ENCODE measurements at regions not wholly inside any gene's neighbourhood (a gene's known extent, or its start where the extent isn't known, plus 50 kb on each side); places are given as distances from the start of the nearest gene placed in this dataset.

GRCh38 chr9:105828171-105828570 lies 133.8 kb downstream of the TMEM38B start:
- TF ChIP-seq YY1 (IDR thresholded peaks at IDR 0.05; ENCODE audit: low read depth) = no peak
- TF ChIP-seq MAX (IDR thresholded peaks at IDR 0.05) = no peak
- TF ChIP-seq TCF12 (IDR thresholded peaks at IDR 0.05; ENCODE audit: low read depth) = no peak
- TF ChIP-seq TAF1 (IDR thresholded peaks at IDR 0.05; ENCODE audit: low read depth) = no peak
- no peak for TF ChIP-seq CEBPB (IDR thresholded peaks at IDR 0.05)
- TF ChIP-seq EGR1 (IDR thresholded peaks at IDR 0.05) = no peak
- no peak for TF ChIP-seq FOXM1 (IDR thresholded peaks at IDR 0.05; ENCODE audit: borderline replicate concordance, low read depth)
- TF ChIP-seq USF1 (IDR thresholded peaks at IDR 0.05) = no peak

GRCh38 chr9:105828596-105829213 lies 134.4 kb downstream of the TMEM38B start:
- TF ChIP-seq REST (IDR thresholded peaks at IDR 0.05; ENCODE audit: low read depth) (no peak), CREB1 (IDR thresholded peaks at IDR 0.05; ENCODE audit: low read depth) (no peak), NFIC (IDR thresholded peaks at IDR 0.05) (no peak), ZBTB7A (IDR thresholded peaks at IDR 0.05; ENCODE audit: low read depth) (no peak), FOXM1 (IDR thresholded peaks at IDR 0.05; ENCODE audit: borderline replicate concordance, low read depth) (no peak), TEAD4 (IDR thresholded peaks at IDR 0.05) (no peak), TAF1 (IDR thresholded peaks at IDR 0.05; ENCODE audit: low read depth) (no peak)

GRCh38 chr9:105830461-105830860 lies 136.1 kb downstream of the TMEM38B start:
- TF ChIP-seq YY1 (IDR thresholded peaks at IDR 0.05; ENCODE audit: low read depth) (no peak), TEAD4 (IDR thresholded peaks at IDR 0.05) (no peak), ZBTB7A (IDR thresholded peaks at IDR 0.05; ENCODE audit: low read depth) (no peak), EGR1 (IDR thresholded peaks at IDR 0.05) (no peak), EP300 (IDR thresholded peaks at IDR 0.05; ENCODE audit: borderline replicate concordance) (no peak), FOXM1 (IDR thresholded peaks at IDR 0.05; ENCODE audit: borderline replicate concordance, low read depth) (no peak), TAF1 (IDR thresholded peaks at IDR 0.05; ENCODE audit: low read depth) (no peak), REST (IDR thresholded peaks at IDR 0.05; ENCODE audit: low read depth) (no peak), USF1 (IDR thresholded peaks at IDR 0.05) (no peak), TCF12 (IDR thresholded peaks at IDR 0.05; ENCODE audit: low read depth) (no peak), CREB1 (IDR thresholded peaks at IDR 0.05; ENCODE audit: low read depth) (no peak), NFIC (IDR thresholded peaks at IDR 0.05) (no peak), MAX (IDR thresholded peaks at IDR 0.05) (no peak)

- TF ChIP-seq RAD21 (IDR thresholded peaks at IDR 0.05; ENCODE audit: low read depth) (no peak), REST (IDR thresholded peaks at IDR 0.05; ENCODE audit: low read depth) (no peak), CREB1 (IDR thresholded peaks at IDR 0.05; ENCODE audit: low read depth) (no peak), FOXM1 (IDR thresholded peaks at IDR 0.05; ENCODE audit: borderline replicate concordance, low read depth) (no peak), EGR1 (IDR thresholded peaks at IDR 0.05) (no peak), TCF12 (IDR thresholded peaks at IDR 0.05; ENCODE audit: low read depth) (no peak), TAF1 (IDR thresholded peaks at IDR 0.05; ENCODE audit: low read depth) (no peak), CEBPB (IDR thresholded peaks at IDR 0.05) (no peak), NFIC (IDR thresholded peaks at IDR 0.05) (no peak), USF1 (IDR thresholded peaks at IDR 0.05) (no peak), ZBTB7A (IDR thresholded peaks at IDR 0.05; ENCODE audit: low read depth) (no peak), MAX (IDR thresholded peaks at IDR 0.05) (no peak), TEAD4 (IDR thresholded peaks at IDR 0.05) (no peak), EP300 (IDR thresholded peaks at IDR 0.05; ENCODE audit: borderline replicate concordance) (no peak), YY1 (IDR thresholded peaks at IDR 0.05; ENCODE audit: low read depth) (no peak)
Measured at GRCh38 chr9:105832096-105832710, 137.9 kb downstream of the TMEM38B start.
